ENCODE measurements at regions not wholly inside any gene's neighbourhood (a gene's known extent, or its start where the extent isn't known, plus 50 kb on each side); places are given as distances from the start of the nearest gene placed in this dataset.

GRCh38 chr7:52959878-52960660 lies 75.4 kb upstream of the POM121L12 start:
- Histone ChIP-seq H3K27ac (no peak overlapping the region), H3K4me3 (no peak overlapping the region), H3K4me1 (no peaks in the 10 kb centered on the region), H3K27me3 (no peaks in the 10 kb centered on the region), H3K9me3 (no peaks in the 10 kb centered on the region), H3K36me3 (no peaks in the 10 kb centered on the region)
- no peak for DNase-seq
- WGBS, 2 donors (ENCODE audit: low coverage in 1 of 2), result 53 to 61% methylated on average over 4 of the region's 4 CpGs
- TF ChIP-seq EP300 (IDR thresholded peaks at IDR 0.05; ENCODE audit: low read depth) (no peak), POLR2AphosphoS5 (IDR thresholded peaks at IDR 0.05) (no peak), POLR2A (IDR thresholded peaks at IDR 0.05) (no peak), CTCF (IDR thresholded peaks at IDR 0.05) (no peak)
- in situ Hi-C loops (cut with MboI; ENCODE audit: low pct_ligation_motif_present in 1 of 4, low pct_unique_long_range_greater_than_20kb in 1 of 4, low sequenced_read_pairs in 3 of 4) (no loop called here), intact Hi-C loops (cut with DNase I; ENCODE audit: low total_unique reads) (no loop called here)

DNA sequence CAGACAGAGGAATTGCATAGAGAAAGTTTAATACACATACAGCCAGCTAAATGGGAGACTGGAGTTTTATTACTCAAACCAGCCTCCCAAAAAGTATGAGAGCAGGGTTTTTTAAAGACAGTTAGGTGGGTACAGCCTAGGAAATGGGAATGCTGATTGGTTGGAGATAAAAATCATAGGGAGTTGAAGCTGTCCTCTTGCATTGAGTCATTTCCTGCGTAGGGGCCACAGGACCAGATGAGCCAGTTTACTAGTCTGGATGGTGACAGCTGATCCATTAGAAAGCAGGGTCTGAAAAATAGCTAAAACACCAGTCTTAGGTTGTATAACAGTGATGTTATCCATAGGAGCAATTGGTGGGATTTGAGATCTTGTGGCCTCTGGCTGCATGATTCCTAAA lies 76.1 kb upstream of the POM121L12 start:
- in situ Hi-C loops (cut with MboI; ENCODE audit: low pct_ligation_motif_present in 1 of 4, low pct_unique_long_range_greater_than_20kb in 1 of 4, low sequenced_read_pairs in 3 of 4), result no loop called here
- no peak overlapping the region for H3K4me3 ChIP-seq
- H3K9me3 ChIP-seq, result no peaks in the 10 kb centered on the region
- 67 to 88% methylated on average over 1 of the region's 1 CpG for WGBS, 2 donors (ENCODE audit: low coverage in 1 of 2)
- H3K27me3 ChIP-seq, result no peaks in the 10 kb centered on the region
- TF ChIP-seq EP300 (IDR thresholded peaks at IDR 0.05; ENCODE audit: low read depth) (no peak), CTCF (IDR thresholded peaks at IDR 0.05) (no peak), POLR2A (IDR thresholded peaks at IDR 0.05) (no peak), POLR2AphosphoS5 (IDR thresholded peaks at IDR 0.05) (no peak)
- no peak for DNase-seq
- no peak overlapping the region for H3K27ac ChIP-seq
- no peaks in the 10 kb centered on the region for H3K36me3 ChIP-seq
- H3K4me1 ChIP-seq, result no peaks in the 10 kb centered on the region
- intact Hi-C loops (cut with DNase I; ENCODE audit: low total_unique reads), result no loop called here

DNA sequence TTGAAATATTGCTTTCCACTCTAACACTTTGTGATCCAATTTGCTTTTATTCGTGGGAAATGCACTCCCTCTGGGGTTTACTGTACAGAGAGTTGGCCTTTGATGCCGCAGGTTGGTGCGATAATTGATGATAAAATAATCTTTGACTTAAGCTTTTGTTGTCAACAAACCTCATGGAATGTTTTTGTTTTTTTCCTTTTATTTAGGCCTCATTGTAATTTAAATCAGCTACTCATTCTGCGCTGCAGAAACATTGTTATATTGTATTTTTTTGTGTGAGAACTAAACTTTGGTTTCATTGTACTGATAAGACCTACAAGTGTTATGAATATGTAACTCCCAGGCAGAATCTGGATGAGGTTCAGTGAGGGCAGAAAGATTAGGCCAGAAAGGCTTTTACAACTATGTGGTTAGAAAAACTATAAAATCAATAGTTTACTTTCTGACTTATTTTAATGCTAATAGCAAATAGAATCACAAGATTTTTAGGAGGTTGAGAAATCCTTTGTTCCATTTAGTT lies 76.8 kb upstream of the POM121L12 start:
- DNase-seq, result no peak

More for the DNA sequence above, 76.8 kb upstream of the POM121L12 start:
- H3K27me3 ChIP-seq, result no peaks in the 10 kb centered on the region
- H3K36me3 ChIP-seq, result no peaks in the 10 kb centered on the region
- in situ Hi-C loops (cut with MboI; ENCODE audit: low pct_ligation_motif_present in 1 of 4, low pct_unique_long_range_greater_than_20kb in 1 of 4, low sequenced_read_pairs in 3 of 4), result no loop called here
- no peaks in the 10 kb centered on the region for H3K9me3 ChIP-seq
- 73 to 92% methylated on average over 4 of the region's 4 CpGs for WGBS, 2 donors (ENCODE audit: low coverage in 1 of 2)
- intact Hi-C loops (cut with DNase I; ENCODE audit: low total_unique reads), result no loop called here
- no peak for TF ChIP-seq CTCF (IDR thresholded peaks at IDR 0.05)
- TF ChIP-seq POLR2AphosphoS5 (IDR thresholded peaks at IDR 0.05), result no peak
- no peak for TF ChIP-seq EP300 (IDR thresholded peaks at IDR 0.05; ENCODE audit: low read depth)
- TF ChIP-seq POLR2A (IDR thresholded peaks at IDR 0.05), result no peak
- H3K27ac ChIP-seq, result no peak overlapping the region
- no peaks in the 10 kb centered on the region for H3K4me1 ChIP-seq
- no peak overlapping the region for H3K4me3 ChIP-seq
